K562 (cell line): ENCODE measurements at regions not wholly inside any gene's neighbourhood (a gene's known extent, or its start where the extent isn't known, plus 50 kb on each side); places are given as distances from the start of the nearest gene placed in this dataset.

Experiments
- EGR1 ChIP-seq: fragments of 450-650 bp; conservative IDR thresholded peaks from 2 replicates; pipeline ENCODE4 v1.6.1; 2017; ENCODE audit warnings: mild to moderate bottlenecking
- ESRRA ChIP-seq: fragments of 450-650 bp; IDR thresholded peaks from 2 replicates; pipeline ENCODE4 v1.6.1; 2014; ENCODE audit warnings: low read depth, mild to moderate bottlenecking, moderate library complexity, borderline replicate concordance
- FOSL1 ChIP-seq: fragments of 200-800 bp; sonication (Bioruptor generic); conservative IDR thresholded peaks from 2 replicates; pipeline ENCODE4 v1.6.1; 2016; ENCODE audit warnings: missing genetic modification characterization, missing compliant biosample characterization
- GTF2A2 ChIP-seq: IDR thresholded peaks from 2 replicates; pipeline ENCODE4 v1.6.1; 2016; ENCODE audit warnings: mild to moderate bottlenecking, missing genetic modification characterization, missing compliant biosample characterization
- ILF3 ChIP-seq: fragments of 450-650 bp; IDR thresholded peaks from 2 replicates; pipeline ENCODE4 v1.6.1; 2018; ENCODE audit warnings: antibody characterized with exemption, mild to moderate bottlenecking, moderate library complexity, borderline replicate concordance
- KLF13 ChIP-seq: fragments of 450-650 bp; IDR thresholded peaks from 2 replicates; pipeline ENCODE4 v1.6.1; 2016; ENCODE audit warnings: missing genetic modification characterization, low read depth, mild to moderate bottlenecking, missing compliant biosample characterization, moderate library complexity, borderline replicate concordance
- LCOR ChIP-seq: sonication (generic); formaldehyde crosslinking; IDR thresholded peaks from 2 replicates; pipeline ENCODE4 v1.8.0; 2022; ENCODE audit warnings: mild to moderate bottlenecking, missing genetic modification reagents
- MGA ChIP-seq: fragments of 450-650 bp; IDR thresholded peaks from 2 replicates; pipeline ENCODE4 v1.6.1; 2016; ENCODE audit warnings: mild to moderate bottlenecking, moderate library complexity
- PCBP2 ChIP-seq: fragments of 200-400 bp; formaldehyde crosslinking; IDR thresholded peaks from 2 replicates; pipeline ENCODE4 v1.6.1; 2018; ENCODE audit warnings: low read length, low read depth, mild to moderate bottlenecking, moderate library complexity; ENCODE audit not compliant: poor library complexity, severe bottlenecking
- TFAP4 ChIP-seq: sonication (generic); formaldehyde crosslinking; IDR thresholded peaks from 2 replicates; pipeline ENCODE4 v1.8.0; 2022; ENCODE audit warnings: missing genetic modification reagents, mild to moderate bottlenecking, moderate library complexity, borderline replicate concordance
- TRIM24 ChIP-seq, 2 experiments: fragments of 450-650 bp; IDR thresholded peaks; 2 replicates each; pipeline ENCODE4 v1.6.1; 2016
- ZKSCAN3 ChIP-seq: fragments of 250-450 bp; sonication (Bioruptor Pico); IDR thresholded peaks from 2 replicates; pipeline ENCODE4 v1.4.0; 2020
- ZNF253 ChIP-seq: fragments of 250-450 bp; sonication (Bioruptor Pico); conservative IDR thresholded peaks from 2 replicates; pipeline ENCODE4 v1.6.1; 2021; ENCODE audit warnings: mild to moderate bottlenecking
- TF ChIP-seq, protein P1 (sequence below): fragments of 250-450 bp; sonication (Bioruptor Pico); IDR thresholded peaks from 2 replicates; pipeline ENCODE4 v1.5.0; 2020; ENCODE audit warnings: mild to moderate bottlenecking

DNA sequence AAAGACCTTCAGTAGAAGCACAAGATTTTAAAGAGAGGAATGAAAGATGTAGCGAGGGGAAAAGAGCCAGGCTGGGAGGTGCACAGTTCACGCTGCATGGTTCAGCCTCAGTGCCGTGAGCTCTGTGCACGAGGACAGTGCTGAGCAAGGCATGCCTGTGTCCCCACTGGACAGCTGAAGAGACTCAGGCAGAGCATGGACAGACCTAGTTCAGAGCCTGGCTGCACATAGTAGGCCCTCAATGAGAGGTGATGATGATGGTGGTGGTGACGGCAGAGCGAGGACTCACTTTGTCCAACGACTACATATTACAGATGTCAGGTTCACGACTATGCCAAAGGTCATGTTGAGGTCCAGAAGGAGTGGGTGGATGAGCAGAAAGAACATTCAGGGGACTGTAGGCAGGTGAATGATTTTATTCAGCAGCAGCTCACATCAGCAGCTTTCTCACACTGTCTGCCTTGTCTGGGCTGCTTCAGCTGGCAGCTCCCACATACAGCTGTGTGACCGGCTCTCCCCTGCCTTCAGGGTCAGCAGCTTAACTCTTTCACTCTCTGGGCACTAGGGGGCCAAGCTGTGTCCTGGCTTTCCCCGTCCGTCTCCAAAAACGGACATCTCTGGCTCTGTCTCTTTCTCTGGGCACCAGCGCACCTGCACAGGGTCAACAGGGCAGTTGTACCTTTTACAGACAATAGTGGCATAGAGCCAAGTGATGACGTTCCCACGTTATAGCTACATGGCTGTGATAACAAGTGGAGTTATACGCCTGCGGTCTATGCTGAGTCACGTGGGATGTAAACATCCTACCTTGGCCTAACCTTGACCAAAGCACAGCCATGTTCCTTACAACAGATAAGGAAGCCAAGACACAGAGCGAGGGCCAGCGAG is 83.4 kb upstream of the KCNK12 start (continued):
- TF ChIP-seq MGA, result 0 out of 2 replicates have a peak, but pooled peaks have one; percentile 23
- TF ChIP-seq KLF13, result peak; percentile 38; the same call in 1 of the 2 replicates
- TF ChIP-seq LCOR (CRISPR knock-in tag), result no peak
- peak; percentile 54; the same call in 1 of the 2 replicates for TF ChIP-seq ESRRA
- no peak for TF ChIP-seq EGR1
- peak; percentile 47 to 49; a peak in 2 of 4 replicates for TF ChIP-seq TRIM24 (IDR thresholded peaks at IDR 0.05)
- no peak for TF ChIP-seq PCBP2
- peak; percentile 45 for TF ChIP-seq FOSL1 (tag)
- peak; percentile 92 for TF ChIP-seq TFAP4
- no peak for TF ChIP-seq ILF3
- TF ChIP-seq ZKSCAN3 (CRISPR knock-in tag), result no peak
- TF ChIP-seq, protein P1, sequence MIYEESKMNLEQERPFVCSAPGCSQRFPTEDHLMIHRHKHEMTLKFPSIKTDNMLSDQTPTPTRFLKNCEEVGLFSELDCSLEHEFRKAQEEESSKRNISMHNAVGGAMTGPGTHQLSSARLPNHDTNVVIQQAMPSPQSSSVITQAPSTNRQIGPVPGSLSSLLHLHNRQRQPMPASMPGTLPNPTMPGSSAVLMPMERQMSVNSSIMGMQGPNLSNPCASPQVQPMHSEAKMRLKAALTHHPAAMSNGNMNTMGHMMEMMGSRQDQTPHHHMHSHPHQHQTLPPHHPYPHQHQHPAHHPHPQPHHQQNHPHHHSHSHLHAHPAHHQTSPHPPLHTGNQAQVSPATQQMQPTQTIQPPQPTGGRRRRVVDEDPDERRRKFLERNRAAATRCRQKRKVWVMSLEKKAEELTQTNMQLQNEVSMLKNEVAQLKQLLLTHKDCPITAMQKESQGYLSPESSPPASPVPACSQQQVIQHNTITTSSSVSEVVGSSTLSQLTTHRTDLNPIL (CRISPR knock-in tag), result no peak
- TF ChIP-seq GTF2A2 (tag), result 0 out of 2 replicates have a peak, but pooled peaks have one; percentile 44
- TF ChIP-seq ZNF253, result no peak
